Neural cell (in vitro differentiated cells): ENCODE measurements at regions not wholly inside any gene's neighbourhood (a gene's known extent, or its start where the extent isn't known, plus 50 kb on each side); places are given as distances from the start of the nearest gene placed in this dataset.

ENCODE experiments used
- H2AFZ ChIP-seq: fragments of 200-600, 300-800 bp; sonication (generic), shearing (Covaris generic); 2 replicates; pipeline ENCODE4 v1.6.0; 2014; ENCODE audit warnings: low read depth, mild to moderate bottlenecking, antibody characterized with exemption, low read length, moderate library complexity
- H3F3A ChIP-seq: fragments of 200-600 bp; shearing (Covaris generic); 2 replicates; pipeline ENCODE4 v1.6.1; 2016; ENCODE audit warnings: mild to moderate bottlenecking, moderate library complexity, mixed read lengths, antibody characterized with exemption, low read length; ENCODE audit not compliant: insufficient read depth, poor library complexity, severe bottlenecking
- H3K27ac ChIP-seq: fragments of 200-600, 300-800 bp; sonication (generic), shearing (Covaris generic); 2 replicates; pipeline ENCODE4 v1.5.1; 2014; ENCODE audit warnings: mild to moderate bottlenecking, low read length, moderate library complexity
- H3K27me3 ChIP-seq: fragments of 300-800, 200-600 bp; sonication (generic), shearing (Covaris generic); 2 replicates; pipeline ENCODE4 v1.6.0; 2014; ENCODE audit warnings: mild to moderate bottlenecking, low read depth, low read length, moderate library complexity; ENCODE audit not compliant: insufficient read depth
- H3K36me3 ChIP-seq: fragments of 300-800, 200-600 bp; sonication (generic), shearing (Covaris generic); 2 replicates; pipeline ENCODE4 v1.5.1; 2014; ENCODE audit warnings: mild to moderate bottlenecking, antibody characterized with exemption, low read length, moderate library complexity; ENCODE audit not compliant: insufficient read depth
- H3K4me2 ChIP-seq: fragments of 300-800, 200-600 bp; sonication (generic), shearing (Covaris generic); 2 replicates; pipeline ENCODE4 v1.6.0; 2014; ENCODE audit warnings: mild to moderate bottlenecking, low read length
- H3K4me3 ChIP-seq: fragments of 300-800, 200-600 bp; sonication (generic), shearing (Covaris generic); 2 replicates; pipeline ENCODE4 v1.5.1; 2014; ENCODE audit warnings: mild to moderate bottlenecking, low read length, moderate library complexity
- H3K79me2 ChIP-seq: fragments of 200-600 bp; shearing (Covaris generic); replicated peaks from 2 replicates; pipeline ENCODE4 v1.6.0; 2014; ENCODE audit warnings: mild to moderate bottlenecking, low read length, moderate library complexity; ENCODE audit not compliant: insufficient read depth
- H3K9ac ChIP-seq: fragments of 300-800, 200-600 bp; sonication (generic), shearing (Covaris generic); 2 replicates; pipeline ENCODE4 v1.6.1; 2016; ENCODE audit warnings: mild to moderate bottlenecking, low read length, mixed read lengths
- H3K9me2 ChIP-seq: fragments of 200-600 bp; shearing (Covaris generic); 2 replicates; pipeline ENCODE4 v1.6.1; 2016; ENCODE audit warnings: mild to moderate bottlenecking, low read length, mixed read lengths; ENCODE audit not compliant: insufficient read depth
- H3K9me3 ChIP-seq: fragments of 200-600, 300-800 bp; sonication (generic), shearing (Covaris generic); 2 replicates; pipeline ENCODE4 v1.6.1; 2016; ENCODE audit warnings: mild to moderate bottlenecking, mixed run types, low read length, moderate library complexity, mixed read lengths
- H4K20me1 ChIP-seq: fragments of 200-600 bp; shearing (Covaris generic); 2 replicates; pipeline ENCODE4 v1.6.1; 2016; ENCODE audit warnings: mild to moderate bottlenecking, mixed run types; ENCODE audit not compliant: insufficient read depth
- EP300 ChIP-seq: fragments of 450-650 bp; conservative IDR thresholded peaks from 2 replicates; pipeline ENCODE4 v1.6.1; 2014; ENCODE audit warnings: antibody characterized with exemption, mild to moderate bottlenecking, moderate library complexity; ENCODE audit not compliant: poor library complexity, severe bottlenecking
- EZH2 ChIP-seq: fragments of 200-600, 300-800 bp; shearing (Covaris generic), sonication (generic); IDR thresholded peaks from 2 replicates; pipeline ENCODE4 v1.6.1; 2014; ENCODE audit warnings: antibody characterized with exemption, low read length, borderline replicate concordance, mild to moderate bottlenecking; ENCODE audit not compliant: insufficient read depth, poor library complexity, severe bottlenecking
- MXI1 ChIP-seq: fragments of 450-650 bp; conservative IDR thresholded peaks from 2 replicates; pipeline ENCODE4 v1.6.1; 2014; ENCODE audit warnings: antibody characterized with exemption, mild to moderate bottlenecking; ENCODE audit not compliant: poor library complexity, severe bottlenecking
- POLR2AphosphoS5 ChIP-seq: IDR thresholded peaks from 2 replicates; pipeline ENCODE4 v1.6.1; 2012
- RAD21 ChIP-seq: fragments of 450-650 bp; conservative IDR thresholded peaks from 2 replicates; pipeline ENCODE4 v1.6.1; 2014; ENCODE audit warnings: antibody characterized with exemption, mild to moderate bottlenecking, moderate library complexity
- SMC3 ChIP-seq: fragments of 450-650 bp; conservative IDR thresholded peaks from 2 replicates; pipeline ENCODE4 v1.6.1; 2014; ENCODE audit warnings: antibody characterized with exemption, mild to moderate bottlenecking, moderate library complexity; ENCODE audit not compliant: poor library complexity
- TAF1 ChIP-seq: IDR thresholded peaks from 2 replicates; pipeline ENCODE4 v1.6.1; 2012; ENCODE audit warnings: low read depth
- TF ChIP-seq, protein P1 (sequence below): fragments of 450-650 bp; IDR thresholded peaks from 2 replicates; pipeline ENCODE4 v1.5.1; 2014; ENCODE audit warnings: antibody characterized with exemption, mild to moderate bottlenecking, moderate library complexity; ENCODE audit not compliant: poor library complexity, severe bottlenecking
- TF ChIP-seq, protein P2 (sequence below): IDR thresholded peaks from 2 replicates; pipeline ENCODE4 v1.6.1; 2012; ENCODE audit warnings: borderline replicate concordance

DNA sequence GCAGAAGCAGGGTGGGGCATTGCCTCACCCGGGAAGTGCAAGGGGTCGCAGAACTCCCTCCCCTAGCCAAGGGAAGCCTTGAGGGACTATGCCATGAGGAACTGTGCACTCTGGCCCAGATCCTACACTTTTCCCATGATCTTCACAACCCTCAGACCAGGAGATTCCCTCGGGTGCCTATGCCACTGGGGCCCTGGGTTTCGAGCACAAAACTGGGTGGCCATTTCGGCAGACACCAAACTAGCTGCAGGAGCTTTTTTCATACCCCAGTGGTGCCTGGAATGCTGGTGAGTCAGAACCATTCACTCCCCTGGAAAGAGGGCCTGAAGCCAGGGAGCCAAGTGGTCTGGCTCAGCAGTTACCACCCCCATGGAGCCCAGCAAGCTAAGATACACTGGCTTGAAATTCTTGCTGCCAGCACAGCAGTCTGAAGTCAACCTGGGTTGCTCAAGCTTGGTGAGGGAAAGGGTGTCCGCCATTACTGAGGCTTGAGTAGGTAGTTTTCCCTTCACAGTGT lies 573.7 kb upstream of the ANO3 start:
- Histone ChIP-seq H3K79me2 (no peaks in the 10 kb centered on the region), H2AFZ (no peak overlapping the region), H3K27ac (no peak overlapping the region), H3K36me3 (no peaks in the 10 kb centered on the region), H3K4me2 (no peak overlapping the region), H3K9me2 (no peaks in the 10 kb centered on the region), H3K27me3 (no peaks in the 10 kb centered on the region), H3K9me3 (no peaks in the 10 kb centered on the region), H3K4me3 (no peak overlapping the region), H3K9ac (no peak overlapping the region), H3F3A (no peaks in the 10 kb centered on the region), H4K20me1 (no peaks in the 10 kb centered on the region)
- TF ChIP-seq SMC3: no peak
- TF ChIP-seq, protein P1, sequence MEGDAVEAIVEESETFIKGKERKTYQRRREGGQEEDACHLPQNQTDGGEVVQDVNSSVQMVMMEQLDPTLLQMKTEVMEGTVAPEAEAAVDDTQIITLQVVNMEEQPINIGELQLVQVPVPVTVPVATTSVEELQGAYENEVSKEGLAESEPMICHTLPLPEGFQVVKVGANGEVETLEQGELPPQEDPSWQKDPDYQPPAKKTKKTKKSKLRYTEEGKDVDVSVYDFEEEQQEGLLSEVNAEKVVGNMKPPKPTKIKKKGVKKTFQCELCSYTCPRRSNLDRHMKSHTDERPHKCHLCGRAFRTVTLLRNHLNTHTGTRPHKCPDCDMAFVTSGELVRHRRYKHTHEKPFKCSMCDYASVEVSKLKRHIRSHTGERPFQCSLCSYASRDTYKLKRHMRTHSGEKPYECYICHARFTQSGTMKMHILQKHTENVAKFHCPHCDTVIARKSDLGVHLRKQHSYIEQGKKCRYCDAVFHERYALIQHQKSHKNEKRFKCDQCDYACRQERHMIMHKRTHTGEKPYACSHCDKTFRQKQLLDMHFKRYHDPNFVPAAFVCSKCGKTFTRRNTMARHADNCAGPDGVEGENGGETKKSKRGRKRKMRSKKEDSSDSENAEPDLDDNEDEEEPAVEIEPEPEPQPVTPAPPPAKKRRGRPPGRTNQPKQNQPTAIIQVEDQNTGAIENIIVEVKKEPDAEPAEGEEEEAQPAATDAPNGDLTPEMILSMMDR: no peak
- TF ChIP-seq TAF1: no peak
- no peak for TF ChIP-seq EP300
- TF ChIP-seq POLR2AphosphoS5: no peak
- TF ChIP-seq EZH2: no peak
- TF ChIP-seq MXI1: no peak
- TF ChIP-seq, protein P2, sequence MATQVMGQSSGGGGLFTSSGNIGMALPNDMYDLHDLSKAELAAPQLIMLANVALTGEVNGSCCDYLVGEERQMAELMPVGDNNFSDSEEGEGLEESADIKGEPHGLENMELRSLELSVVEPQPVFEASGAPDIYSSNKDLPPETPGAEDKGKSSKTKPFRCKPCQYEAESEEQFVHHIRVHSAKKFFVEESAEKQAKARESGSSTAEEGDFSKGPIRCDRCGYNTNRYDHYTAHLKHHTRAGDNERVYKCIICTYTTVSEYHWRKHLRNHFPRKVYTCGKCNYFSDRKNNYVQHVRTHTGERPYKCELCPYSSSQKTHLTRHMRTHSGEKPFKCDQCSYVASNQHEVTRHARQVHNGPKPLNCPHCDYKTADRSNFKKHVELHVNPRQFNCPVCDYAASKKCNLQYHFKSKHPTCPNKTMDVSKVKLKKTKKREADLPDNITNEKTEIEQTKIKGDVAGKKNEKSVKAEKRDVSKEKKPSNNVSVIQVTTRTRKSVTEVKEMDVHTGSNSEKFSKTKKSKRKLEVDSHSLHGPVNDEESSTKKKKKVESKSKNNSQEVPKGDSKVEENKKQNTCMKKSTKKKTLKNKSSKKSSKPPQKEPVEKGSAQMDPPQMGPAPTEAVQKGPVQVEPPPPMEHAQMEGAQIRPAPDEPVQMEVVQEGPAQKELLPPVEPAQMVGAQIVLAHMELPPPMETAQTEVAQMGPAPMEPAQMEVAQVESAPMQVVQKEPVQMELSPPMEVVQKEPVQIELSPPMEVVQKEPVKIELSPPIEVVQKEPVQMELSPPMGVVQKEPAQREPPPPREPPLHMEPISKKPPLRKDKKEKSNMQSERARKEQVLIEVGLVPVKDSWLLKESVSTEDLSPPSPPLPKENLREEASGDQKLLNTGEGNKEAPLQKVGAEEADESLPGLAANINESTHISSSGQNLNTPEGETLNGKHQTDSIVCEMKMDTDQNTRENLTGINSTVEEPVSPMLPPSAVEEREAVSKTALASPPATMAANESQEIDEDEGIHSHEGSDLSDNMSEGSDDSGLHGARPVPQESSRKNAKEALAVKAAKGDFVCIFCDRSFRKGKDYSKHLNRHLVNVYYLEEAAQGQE: no peak
- TF ChIP-seq RAD21: no peak

DNA sequence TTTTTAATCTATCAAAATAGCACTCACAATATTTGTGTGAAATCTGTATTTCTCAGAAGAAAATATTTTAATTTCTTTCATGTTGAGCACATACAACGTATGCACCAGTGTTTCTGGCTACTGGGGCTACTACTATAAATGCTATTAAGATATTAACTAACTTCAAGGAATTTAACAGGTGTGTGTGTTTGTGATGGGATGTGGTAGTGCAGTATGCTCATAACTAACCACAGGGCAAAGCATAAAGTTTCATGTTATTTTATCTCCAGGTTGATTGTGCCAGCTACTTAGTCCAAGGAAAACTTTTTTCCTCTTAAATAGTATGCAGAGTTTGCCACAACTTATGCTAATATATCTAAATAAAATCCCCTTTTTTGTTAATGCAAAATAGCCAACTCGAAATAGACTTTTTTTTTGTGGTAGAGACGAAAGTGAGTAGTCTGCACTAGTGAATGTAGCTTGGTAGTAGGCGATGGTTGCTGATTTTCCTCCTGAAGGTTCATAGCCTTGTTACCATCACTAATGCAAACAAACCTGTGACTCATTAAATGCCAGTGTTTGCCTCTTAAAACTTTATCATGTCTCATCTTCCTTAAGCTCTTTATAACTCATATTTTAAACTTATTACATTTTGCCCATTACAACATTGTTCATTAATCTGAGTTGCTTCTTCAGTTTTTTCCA lies 565.5 kb upstream of the ANO3 start:
- H3K9ac ChIP-seq: no peak overlapping the region
- H3K79me2 ChIP-seq: no peaks in the 10 kb centered on the region
- no peak overlapping the region for H3K4me2 ChIP-seq
- H2AFZ ChIP-seq: no peak overlapping the region
- no peak overlapping the region for H3K4me3 ChIP-seq
- H3K9me2 ChIP-seq: no peaks in the 10 kb centered on the region
- no peak overlapping the region for H3K27ac ChIP-seq
- no peaks in the 10 kb centered on the region for H3F3A ChIP-seq
- TF ChIP-seq POLR2AphosphoS5 (no peak), EZH2 (no peak), RAD21 (no peak)
- TF ChIP-seq, protein P2: no peak
- no peaks in the 10 kb centered on the region for H3K9me3 ChIP-seq
- no peaks in the 10 kb centered on the region for H3K27me3 ChIP-seq
- H3K36me3 ChIP-seq: no peaks in the 10 kb centered on the region
- no peaks in the 10 kb centered on the region for H4K20me1 ChIP-seq
